ENCODE measurements at regions not wholly inside any gene's neighbourhood (a gene's known extent, or its start where the extent isn't known, plus 50 kb on each side); places are given as distances from the start of the nearest gene placed in this dataset.

- DNase-seq = no peak
Observed at GRCh38 chr6:40906759-40907158, 132.3 kb downstream of the UNC5CL start.

GRCh38 chr6:40904583-40905194 lies 134.3 kb downstream of the UNC5CL start:
- DNase-seq = no peak

GRCh38 chr6:40903456-40903855 lies 135.6 kb downstream of the UNC5CL start:
- no peak for DNase-seq

GRCh38 chr6:40901322-40902055 lies 137.5 kb downstream of the UNC5CL start:
- DNase-seq = no peak

GRCh38 chr6:40900791-40901190 lies 138.2 kb downstream of the UNC5CL start:
- DNase-seq = no peak

GRCh38 chr6:40899684-40900155 lies 139.3 kb downstream of the UNC5CL start:
- DNase-seq = no peak

GRCh38 chr6:40898073-40898472 lies 140.9 kb downstream of the UNC5CL start:
- DNase-seq = no peak

- DNase-seq = no peak
Observed at GRCh38 chr6:40897390-40898003, 141.5 kb downstream of the UNC5CL start.

- no peak for DNase-seq
Observed at GRCh38 chr6:40896696-40897095, 142.3 kb downstream of the UNC5CL start.

GRCh38 chr6:40894962-40895799 lies 143.8 kb downstream of the UNC5CL start:
- peak; percentile 35 for DNase-seq

- no peak for DNase-seq
Observed at GRCh38 chr6:40893021-40893420, 146.0 kb downstream of the UNC5CL start.

- DNase-seq = no peak
Observed at GRCh38 chr6:40892223-40892622, 146.8 kb downstream of the UNC5CL start.

- no peak for DNase-seq
Observed at GRCh38 chr6:40891686-40892085, 147.3 kb downstream of the UNC5CL start.

- DNase-seq = no peak
Observed at GRCh38 chr6:40891131-40891530, 147.9 kb downstream of the UNC5CL start.

- no peak for DNase-seq
Observed at GRCh38 chr6:40889137-40889832, 149.7 kb downstream of the UNC5CL start.

- DNase-seq = no peak
Observed at GRCh38 chr6:40888456-40888990, 150.5 kb downstream of the UNC5CL start.

GRCh38 chr6:40887792-40888340 lies 151.2 kb downstream of the UNC5CL start:
- DNase-seq = no peak

- DNase-seq = no peak
Observed at GRCh38 chr6:40887079-40887791, 151.8 kb downstream of the UNC5CL start.

- no peak for DNase-seq
Observed at GRCh38 chr6:40885139-40885774, 153.8 kb downstream of the UNC5CL start.

GRCh38 chr6:40882323-40882997 lies 156.6 kb downstream of the UNC5CL start:
- no peak for DNase-seq
